ENCODE measurements at regions not wholly inside any gene's neighbourhood (a gene's known extent, or its start where the extent isn't known, plus 50 kb on each side); places are given as distances from the start of the nearest gene placed in this dataset.
A peak's percentile ranks its signal among the peaks of the same experiment; 100 is the strongest.
"Not testable (repeated sequence)": the region's sequence is repeated elsewhere in the genome, so short reads cannot be mapped to it uniquely, and the experiment has no call there.

DNA sequence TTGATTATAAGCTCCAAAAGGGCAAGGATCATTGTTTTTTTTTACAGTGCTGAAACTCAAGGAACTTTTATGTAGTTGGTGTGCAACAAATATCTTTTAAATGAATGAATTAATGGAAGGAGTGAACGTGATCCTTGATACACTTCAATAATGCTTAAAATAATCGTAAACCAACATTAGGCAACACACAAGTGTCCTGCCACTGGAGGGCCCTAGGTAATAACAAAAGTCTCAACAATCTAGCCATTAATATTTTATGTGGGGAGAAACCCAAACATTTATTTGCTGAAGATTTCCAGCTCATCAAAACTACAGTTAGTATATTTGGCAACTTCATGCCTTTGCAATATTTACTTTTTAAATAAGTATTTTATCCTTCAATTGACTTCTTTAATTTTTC lies 309.0 kb upstream of the FBXL7 start:
- no peak for DNase-seq

DNA sequence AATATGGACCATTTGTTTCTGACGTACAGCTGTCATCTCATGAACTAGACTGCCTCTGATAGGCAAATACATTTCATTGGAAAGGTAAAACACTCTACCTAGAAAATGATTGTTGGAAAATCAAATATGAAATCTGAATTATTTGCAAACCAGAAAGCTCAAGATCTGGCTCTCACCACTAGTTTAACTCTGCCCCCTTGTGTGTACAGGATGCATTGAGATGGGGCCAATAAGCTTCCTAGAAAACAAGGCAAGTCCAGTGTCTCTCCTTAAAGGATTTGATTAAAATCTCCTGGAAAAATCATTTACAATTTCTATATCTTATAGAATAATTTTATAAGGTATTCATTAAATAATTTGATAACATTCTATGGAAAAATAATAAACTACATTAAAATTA lies 311.9 kb upstream of the ANKH start:
- DNase-seq: no peak

DNA sequence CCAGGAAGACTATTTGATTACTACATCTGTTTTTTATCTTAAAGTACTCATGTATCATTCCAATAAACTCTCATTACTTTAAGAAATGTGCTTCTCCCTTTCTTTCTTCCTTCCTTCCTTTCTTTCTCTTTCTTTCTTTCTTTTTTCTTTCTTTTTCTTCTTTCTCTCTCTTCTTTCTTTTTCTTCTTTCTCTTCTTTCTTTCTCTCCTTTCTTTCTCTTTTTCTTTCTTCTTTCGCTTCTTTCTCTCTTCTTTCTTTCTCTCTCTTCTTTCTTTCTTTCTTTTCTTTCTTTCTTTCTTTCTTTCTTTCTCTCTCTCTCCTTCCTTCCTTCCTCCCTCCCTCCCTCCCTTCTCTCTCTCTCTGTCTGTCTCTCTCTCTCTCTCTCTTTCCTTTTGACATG lies 298.6 kb upstream of the ANKH start:
- no peak for DNase-seq

DNA sequence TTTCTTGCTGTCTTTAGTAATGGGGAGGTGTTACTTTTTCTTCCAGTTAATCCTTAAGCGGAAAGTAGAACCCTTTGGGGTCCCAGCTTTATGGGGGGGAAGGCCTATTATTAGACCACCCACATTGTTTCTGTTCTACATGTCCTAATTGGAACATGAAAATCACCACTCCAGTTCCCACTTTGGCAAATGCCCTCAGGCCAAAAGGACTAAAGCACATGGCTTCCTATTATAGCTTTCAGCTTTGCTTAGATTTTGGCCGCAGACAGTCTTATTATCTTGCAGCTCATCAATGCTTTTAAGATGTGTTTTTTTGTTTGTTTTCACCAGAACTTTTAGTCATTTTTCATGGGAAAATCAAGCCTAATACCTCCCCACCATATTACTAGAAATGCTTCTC lies 296.8 kb upstream of the ANKH start:
- no peak for DNase-seq

DNA sequence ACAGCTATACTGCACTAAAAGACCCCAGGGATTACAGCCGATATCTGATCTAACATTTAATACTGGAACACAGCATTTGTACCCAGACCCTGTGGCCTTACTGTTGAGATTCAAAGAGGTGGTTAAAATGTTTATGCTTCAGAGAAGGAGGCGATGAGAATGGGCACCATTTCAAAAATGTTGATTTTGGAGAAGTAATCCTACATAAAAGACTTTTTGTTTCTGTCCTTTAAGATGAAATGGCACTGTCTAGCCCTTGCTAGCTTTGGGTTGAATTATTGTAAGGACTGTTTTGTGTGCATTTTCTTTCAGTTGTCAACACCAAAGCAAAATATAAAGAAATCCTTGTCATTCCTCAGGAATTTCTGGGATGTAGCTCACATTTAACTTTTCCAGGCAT lies 288.5 kb upstream of the ANKH start:
- no peak for DNase-seq

DNA sequence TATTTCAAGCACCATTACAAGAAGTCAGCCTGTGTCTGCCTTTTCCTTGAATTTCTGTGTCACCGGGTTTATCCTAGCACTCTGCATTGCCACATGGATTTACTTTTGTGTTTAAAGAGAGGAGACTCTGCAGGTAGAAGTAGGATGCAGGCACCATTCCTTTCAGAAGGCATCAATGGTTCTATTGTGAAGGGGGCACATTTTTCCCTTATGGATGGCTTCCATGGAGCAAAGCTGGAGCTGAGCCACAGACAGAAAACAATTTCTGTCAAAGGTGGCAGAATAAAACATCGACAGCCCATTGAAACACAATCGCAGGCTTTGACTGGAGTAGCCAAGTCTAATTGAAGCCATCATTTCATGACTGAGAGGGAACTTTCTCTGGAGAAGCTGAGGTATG lies 288.0 kb upstream of the ANKH start:
- no peak for DNase-seq

DNA sequence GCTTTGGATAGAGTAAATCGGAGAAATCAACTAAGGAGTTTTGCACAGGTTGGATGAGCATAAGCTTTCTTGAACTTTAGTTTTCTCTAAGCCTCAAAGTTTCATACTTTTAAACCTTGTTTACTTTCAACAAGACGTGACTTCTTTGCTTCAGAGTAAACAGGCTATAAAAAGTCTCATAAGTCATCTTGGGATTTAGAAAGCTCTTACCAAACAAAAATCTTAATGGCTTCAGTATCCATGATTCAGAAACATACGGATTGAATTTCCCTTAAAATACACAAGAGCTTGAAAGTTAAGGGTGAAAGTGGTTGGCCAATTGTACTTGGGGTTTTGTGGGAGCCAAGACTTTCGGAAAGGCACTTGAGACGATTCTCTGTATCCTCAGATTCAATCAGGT lies 270.9 kb upstream of the ANKH start:
- no peak for DNase-seq

DNA sequence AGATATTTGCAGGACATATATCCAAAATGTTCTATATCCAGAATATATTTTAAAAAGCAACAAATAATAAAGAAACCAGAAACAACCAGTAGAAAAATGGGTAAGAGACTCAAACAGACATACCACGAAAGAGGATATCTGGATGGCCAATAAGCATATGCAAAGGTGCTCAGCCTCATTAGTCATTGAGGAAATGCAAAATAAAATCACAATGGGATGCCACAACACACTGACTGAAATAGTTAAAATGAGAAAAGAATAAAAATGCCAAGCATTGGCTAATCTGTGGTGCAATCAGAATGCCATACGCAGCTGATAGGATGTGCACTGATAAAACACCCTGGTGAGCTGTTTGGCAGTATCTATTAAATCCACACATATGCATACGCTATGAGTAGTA lies 265.8 kb upstream of the ANKH start:
- DNase-seq: no peak

DNA sequence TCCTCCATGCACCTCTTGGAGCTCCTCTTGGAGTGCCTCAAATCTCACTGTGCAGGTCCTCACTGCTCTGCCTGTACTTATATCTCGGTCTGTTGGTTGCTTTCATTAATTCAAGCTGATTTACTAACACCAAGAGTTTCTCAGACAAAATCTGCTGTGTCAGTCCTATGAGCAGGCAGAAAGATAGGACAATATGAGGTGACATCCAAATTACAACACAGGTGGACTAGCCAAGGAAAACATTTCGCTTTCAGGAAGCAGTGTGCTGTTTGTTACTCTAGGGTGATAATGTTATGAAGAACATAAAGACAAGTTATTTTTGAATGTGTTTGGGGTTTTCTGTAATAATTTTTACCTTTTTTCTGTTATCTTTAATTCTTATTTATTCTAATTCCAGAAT lies 264.1 kb upstream of the ANKH start:
- no peak for DNase-seq

DNA sequence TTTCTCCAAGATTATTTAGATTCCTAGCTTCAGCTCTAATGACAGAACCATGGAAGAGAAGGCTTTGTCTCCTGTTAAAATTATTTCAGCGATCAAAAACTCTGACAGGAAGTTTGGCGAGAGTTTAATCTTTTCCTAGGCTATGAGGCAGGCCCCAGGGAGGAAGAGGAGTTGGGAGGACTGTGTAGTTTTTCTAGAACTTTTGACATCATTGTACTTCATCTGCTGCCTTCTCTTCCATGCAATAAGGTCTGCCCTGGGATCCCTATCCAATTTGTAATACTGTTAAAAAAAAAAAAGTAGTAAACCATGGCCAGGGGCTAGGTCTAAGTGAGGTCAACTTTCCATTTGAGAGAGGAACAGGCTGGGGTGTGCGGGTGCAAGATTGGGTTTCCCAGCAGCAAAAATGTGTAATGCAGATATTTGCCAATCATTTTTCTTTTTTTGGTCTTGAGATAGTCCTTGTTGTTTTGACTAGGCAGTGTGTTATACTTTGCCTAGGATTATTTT lies 261.9 kb upstream of the ANKH start:
- DNase-seq: no peak

DNA sequence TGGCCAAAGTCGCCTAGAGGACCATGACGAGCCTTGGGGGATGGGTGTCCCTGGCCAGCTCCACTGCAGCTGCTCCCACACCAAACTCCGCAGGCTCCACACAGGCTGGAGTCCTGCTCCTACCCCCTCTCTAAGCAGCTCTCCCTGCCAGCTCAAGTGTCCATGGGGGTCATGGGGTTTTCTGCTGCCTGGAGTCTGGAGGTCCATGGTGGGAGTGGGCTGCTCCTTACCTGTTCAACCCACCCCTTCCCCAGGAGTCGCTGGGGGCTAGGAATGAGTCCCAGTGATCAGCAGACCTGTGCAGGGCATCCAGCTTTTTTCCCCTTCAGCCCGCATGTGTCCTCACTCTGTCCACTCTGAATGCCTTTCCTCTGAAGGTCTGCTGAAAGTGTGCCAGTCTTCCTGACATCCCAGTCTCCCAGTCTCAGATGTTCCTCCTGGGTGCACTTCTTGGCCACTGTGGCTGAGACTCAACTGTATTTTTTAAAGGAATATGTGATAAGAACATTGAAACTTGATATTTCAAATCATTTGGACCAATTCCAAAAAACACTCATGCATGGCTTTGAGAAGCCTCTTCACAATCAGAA lies 261.3 kb upstream of the ANKH start:
- no peak for DNase-seq

DNA sequence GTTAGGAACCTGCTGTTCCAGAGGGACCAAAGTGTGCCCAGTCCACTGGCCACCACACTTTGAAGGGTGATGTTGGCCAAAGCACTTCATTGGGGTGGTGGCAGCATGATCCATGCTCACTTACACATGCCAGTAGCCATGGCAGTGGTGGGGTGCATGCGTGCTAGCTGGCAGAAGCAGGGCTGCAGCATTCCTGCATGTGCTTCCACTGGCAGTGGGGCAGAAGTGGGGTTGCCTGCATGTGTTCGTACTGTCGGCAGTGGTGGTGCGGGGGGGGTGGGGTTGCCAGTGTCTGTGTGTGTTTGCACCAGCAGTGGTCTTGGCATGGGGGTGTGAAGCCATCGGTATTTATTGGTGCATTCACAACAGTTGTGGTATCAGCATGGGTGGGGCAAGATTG lies 260.3 kb upstream of the ANKH start:
- DNase-seq: no peak

DNA sequence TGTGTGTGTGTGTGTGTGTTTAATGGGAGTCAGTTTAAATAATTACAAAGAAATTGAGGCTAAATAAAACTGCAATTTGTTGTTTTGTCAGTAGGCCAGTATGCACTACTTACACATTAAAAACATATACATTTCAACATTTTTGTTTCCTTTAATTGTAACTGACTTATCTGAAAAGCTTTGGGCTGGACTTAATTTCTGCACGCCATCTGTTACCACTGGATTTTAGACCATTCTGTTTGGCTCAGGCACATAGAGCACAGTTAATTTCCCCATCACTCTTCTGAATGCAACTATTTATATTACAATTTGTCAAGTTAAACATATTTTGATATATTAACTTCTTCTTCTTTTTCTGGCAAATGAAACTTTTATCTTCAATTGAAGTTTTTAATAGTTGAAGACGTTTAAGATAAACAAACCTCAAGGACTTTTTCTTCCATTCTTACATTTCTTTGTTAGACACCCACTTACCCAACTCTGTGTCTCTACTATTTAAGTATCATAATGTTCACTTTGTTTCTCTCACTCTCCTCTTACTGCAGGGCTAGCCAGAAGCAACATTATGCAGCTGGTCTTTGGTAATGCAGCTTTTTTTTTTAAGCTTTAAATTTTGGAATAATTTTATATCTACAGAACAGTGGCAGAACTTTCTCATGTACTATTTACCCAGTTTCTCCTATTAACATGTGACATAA lies 253.4 kb upstream of the ANKH start:
- no peak for DNase-seq

DNA sequence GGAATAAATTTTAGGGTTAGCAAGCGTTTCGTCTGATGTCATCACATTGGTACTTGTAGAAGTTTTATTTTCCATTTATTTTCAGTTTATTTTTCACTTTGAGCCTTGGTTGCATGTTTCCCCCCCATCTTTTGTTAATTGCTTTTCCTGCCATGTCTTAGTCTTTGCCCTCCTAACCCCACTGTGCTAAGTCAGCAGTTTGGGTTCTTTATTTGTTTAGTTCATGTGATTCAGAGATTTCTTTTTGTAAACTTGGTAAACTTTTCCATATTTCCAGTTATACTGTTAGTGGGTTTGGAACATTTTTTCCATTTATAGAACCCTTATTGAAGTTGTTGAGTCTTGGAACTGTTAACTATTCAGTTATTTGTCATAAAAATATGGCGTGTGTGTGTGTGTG lies 252.9 kb upstream of the ANKH start:
- no peak for DNase-seq

DNA sequence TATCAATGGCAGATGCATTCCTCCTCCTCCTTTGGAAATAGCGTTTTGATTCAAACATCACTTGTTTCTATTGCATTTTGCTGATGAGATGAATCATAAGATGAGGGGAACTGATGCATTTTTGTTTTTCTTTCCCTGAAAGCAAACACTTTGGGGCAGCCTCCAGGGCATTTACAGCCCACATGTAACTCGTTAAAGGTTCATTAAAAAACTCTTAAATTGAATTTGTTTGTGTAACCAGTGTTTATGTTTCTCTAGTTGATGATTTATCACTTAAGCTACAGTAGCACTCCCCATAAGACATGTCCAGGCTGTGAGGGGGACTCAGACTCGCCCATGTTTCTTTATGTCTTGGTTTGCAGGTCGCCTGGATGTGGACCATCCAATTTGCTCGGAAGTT lies 246.1 kb upstream of the ANKH start:
- no peak for DNase-seq

DNA sequence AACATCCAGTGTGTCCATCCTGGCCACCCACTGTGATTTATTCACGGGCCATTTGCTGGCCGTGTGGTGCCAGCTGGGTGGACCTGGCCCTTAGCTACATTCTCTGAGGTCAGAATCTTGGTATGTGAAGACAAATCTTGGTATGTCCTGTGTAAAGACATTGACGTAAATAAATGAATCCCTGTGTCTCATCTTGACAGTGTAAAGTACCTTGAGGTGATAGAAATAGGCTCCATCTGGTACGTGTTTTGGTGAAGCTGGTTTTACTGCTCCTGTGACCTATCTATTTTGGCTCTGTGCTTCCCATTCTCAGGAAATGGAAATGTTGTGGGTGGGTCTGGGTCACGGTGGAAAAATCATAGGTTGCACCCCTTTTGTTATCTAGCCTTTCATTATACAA lies 245.4 kb upstream of the ANKH start:
- DNase-seq: no peak

DNA sequence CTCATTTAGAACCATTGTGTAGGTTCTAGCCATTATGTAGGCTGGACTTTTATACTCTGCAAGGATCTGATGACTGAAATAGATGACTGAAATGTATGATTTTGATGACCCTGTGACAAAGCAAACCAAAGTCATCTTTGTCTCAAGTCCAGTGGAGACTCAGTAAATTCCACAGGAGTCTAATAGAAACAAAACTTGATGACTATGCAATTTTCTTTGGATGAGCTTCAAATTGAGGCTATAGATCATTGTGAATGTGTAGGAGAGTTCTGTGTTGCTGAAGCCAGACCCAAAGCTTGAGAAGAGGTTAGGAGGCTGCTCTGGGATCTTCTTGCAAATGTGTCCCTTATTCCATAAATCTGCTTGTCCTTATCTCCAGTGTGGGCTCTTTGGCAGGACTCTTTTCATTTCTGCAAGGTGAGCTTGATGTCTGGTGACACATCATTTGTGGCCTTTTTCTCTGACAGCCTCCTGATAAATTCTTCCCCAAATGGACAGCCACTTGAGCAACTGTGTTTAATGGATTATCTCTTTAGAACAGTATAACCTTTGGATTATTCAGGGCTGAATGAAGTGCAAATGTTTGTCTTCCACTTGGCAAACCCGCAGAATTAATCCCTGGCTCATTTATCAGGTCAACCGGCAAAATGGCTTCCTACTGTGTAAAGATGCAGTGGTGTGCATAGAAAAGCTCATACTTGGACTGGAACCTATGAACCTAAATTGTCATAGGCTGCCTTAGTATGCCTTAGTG lies 235.1 kb upstream of the ANKH start:
- DNase-seq: no peak

DNA sequence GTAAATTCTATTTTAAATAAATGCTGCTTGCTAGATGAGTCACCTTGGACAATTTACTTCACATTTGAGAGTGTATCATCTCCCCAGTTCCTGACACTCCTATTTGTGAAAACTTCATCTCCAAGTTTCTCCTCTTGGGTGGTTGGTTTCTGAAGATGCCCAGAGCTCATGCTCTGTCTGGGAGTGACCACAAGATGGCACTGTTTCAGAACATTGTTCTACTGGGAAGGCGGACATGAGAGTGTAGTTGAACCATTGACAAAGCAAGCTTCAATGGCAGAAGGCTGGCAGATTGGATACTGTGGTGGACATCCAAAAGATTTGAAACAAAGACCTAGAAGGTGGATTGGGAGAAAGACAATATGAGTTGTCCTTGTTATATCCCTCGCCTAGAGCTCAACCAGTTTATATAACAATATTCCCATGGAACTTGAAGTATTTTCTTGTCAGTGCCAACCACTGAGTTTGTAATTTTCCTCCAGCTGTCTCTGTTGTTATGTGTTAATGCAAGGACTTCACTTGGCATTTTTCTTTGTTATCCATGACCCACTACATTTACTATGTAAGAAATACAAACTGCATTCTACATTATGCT lies 234.3 kb upstream of the ANKH start:
- peak; percentile 52 to 63 for DNase-seq

DNA sequence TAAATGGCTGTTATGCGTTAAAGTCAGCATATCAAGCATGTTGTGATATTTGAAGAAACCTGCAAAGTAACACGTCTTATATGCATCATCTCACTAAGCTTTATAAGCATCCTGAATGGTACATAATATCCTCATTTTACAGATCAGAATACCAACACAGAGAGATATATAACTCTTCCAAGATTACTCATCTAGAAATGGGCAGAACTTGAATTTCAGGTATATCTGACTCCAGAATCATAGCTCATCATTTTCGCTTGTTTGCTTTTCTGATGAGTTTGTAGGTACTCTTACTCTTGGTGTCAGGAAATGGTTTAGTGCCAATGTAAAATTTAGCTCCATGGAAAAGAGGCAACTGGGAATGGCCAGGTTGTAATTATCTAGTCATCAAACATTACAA lies 232.3 kb upstream of the ANKH start:
- no peak for DNase-seq

DNA sequence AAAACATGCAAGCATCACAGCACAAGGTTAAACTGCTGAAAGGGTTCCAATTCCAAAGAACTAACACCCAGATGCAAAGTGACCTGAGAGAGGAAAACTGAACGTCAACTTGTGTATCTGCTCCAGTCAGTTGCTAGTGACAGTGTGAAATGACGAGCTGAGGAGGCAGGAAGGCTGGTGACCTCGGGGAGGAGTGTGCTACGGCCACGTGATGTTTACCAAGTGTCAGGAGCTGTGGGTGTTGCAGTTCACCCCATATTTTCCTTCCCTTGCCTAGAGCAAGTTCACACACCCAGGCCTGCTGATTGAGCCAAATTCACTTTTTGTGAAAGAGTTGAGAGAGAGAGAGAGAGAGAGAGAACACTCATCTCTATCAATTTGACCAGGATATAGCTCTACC lies 231.6 kb upstream of the ANKH start:
- DNase-seq: no peak

DNA sequence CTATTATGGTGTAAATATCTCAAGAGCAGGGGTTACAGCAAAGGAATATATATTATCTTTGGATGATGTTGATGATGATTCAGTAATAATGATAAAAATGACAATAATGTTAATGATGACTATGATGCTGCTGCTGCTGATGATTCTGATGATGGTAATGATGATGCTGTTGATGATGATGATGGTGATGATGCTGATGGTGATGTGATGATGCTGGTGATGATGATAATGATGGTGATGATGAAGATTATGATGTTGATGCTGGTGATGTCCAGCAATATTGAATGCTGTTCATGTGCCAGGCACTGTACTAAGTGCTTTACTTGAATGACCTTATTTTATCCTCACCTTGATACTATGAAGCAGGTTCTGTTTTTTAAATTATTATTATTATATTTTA lies 226.0 kb upstream of the ANKH start:
- DNase-seq: no peak

DNA sequence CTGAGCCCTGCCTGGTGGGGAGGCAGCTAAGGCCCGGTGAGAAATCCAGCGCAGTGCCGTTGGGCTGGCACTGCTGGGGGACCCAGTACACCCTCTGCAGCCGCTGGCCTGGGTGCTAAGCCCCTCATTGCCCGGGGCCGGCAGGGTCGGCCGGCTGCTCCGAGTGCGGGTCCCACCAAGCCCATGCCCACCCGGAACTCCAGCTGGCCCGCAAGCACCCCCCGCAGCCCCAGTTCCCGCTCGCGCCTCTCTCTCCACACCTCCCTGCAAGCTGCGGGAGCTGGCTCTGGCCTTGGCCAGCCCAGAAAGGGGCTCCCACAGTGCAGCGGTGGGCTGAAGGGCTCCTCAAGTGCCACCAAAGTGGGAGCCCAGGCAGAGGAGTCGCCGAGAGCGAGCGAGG lies 225.1 kb upstream of the ANKH start:
- DNase-seq: not testable (repeated sequence)

DNA sequence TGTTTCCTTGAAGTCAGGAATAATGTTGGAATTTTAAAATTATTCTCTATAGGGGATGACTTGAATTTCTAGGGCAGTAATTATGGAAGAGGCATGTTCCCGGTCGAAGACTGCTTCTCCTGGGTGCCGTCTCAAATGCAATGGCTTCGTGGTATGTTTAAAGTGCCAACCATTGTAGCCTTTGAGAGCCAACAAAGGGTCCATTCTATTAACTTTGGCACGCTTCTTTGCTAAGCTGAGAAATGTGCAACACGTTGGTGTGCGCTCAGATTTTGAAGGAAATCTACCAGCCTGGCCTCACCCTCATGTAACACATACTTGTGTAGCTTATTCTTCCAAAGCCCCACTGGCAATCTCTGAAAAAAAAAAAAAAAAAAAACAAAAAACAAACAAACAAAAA lies 221.2 kb upstream of the ANKH start:
- DNase-seq: no peak

DNA sequence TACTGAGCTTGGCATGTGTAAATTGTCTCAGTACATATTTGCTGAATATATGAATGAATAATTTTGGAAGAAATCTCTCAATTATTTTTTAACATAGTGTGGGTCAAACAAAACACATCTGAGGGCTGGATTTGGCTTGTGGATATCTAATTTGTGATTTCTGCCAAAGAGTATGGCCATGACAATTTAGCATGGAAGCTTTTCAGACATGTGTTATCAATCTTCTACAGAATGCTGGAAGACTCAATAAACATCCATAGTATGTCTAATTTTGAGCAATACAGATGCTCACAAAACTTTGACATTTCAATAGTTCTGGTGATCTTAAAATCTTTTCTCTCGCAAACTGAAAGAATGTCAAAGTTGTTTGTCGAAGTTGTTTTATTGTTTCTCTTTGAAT lies 214.1 kb upstream of the ANKH start:
- DNase-seq: no peak
